ENCODE measurements at regions not wholly inside any gene's neighbourhood (a gene's known extent, or its start where the extent isn't known, plus 50 kb on each side); places are given as distances from the start of the nearest gene placed in this dataset.
"Not testable (repeated sequence)": the region's sequence is repeated elsewhere in the genome, so short reads cannot be mapped to it uniquely, and the experiment has no call there.

DNA sequence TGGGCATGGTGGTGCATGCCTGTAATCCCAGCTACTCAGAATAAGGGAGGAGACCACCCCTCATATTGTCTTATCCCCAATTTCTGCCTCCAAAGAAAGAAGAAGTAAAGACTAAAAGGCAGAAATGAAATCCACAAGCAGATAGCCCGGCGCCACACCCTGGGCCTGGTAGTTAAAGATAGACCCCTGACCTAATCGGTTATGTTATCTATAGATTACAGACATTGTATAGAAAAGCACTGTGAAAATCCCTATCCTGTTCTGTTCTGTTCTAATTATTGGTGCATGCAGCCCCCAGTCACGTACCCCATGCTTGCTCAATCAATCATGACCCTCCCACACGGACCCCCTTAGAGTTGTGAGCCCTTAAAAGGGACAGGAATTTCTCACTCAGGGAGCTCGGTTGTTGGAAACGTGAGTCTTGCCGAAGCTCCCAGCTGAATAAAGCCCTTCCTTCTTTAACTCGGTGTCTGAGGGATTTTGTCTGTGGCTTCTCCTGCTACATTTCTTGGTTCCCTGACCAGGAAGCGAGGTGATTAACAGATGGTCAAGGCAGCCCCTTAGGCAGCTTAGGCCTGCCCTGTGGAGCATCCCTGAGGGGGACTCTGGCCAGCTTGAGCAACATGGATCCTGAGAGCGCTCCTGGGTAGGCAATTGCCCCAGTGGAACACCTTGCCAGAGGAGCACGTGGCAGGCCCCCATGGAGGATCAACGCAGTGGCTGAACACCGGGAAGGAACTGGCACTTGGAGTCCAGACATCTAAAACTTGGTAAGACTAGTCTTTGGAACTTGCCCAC is 188.7 kb upstream of the NDUFV2 start:
- DNase-seq (ENCODE audit: low spot score) = not testable (repeated sequence)

DNA sequence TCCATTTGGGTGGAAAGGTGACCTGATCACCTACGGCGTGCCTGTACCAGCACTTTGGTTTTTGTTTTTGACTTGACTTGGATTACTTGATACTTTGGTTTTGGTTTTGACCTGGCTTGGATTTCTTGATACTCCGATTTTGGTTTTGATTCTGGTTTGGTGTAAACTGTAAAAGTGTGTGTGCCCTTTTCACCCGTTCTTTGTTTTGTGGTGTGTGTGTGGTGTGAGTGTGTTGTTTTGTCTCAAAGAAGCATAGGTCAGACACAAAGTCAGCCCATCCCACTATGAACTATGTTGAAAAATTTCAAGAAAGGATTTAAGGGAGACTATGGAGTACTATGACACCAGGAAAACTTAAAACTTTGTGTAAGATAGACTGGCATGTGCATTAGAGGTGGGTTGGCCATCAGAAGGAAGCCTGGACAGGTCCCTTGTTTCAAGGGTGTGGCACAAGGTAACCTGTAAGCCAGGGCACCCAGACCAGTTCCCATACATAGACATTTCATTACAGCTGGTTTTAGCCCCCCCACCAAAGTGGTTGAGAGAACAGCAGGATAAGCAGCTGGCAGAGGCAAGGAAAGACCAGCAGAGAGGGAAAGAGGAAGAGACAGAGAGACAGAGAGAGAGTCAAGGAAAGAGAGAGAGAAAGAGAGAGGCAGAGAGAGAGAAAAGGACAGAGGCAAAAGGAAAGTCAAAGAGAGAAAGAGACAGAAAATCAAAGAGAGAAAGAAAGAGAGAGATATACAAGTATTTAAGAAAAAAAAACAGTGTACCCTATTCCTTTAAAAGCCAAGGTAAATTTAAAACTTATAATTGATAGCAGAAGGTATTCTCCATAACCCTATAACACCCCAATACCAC is 187.9 kb upstream of the NDUFV2 start:
- DNase-seq (ENCODE audit: low spot score) = not testable (repeated sequence)

DNA sequence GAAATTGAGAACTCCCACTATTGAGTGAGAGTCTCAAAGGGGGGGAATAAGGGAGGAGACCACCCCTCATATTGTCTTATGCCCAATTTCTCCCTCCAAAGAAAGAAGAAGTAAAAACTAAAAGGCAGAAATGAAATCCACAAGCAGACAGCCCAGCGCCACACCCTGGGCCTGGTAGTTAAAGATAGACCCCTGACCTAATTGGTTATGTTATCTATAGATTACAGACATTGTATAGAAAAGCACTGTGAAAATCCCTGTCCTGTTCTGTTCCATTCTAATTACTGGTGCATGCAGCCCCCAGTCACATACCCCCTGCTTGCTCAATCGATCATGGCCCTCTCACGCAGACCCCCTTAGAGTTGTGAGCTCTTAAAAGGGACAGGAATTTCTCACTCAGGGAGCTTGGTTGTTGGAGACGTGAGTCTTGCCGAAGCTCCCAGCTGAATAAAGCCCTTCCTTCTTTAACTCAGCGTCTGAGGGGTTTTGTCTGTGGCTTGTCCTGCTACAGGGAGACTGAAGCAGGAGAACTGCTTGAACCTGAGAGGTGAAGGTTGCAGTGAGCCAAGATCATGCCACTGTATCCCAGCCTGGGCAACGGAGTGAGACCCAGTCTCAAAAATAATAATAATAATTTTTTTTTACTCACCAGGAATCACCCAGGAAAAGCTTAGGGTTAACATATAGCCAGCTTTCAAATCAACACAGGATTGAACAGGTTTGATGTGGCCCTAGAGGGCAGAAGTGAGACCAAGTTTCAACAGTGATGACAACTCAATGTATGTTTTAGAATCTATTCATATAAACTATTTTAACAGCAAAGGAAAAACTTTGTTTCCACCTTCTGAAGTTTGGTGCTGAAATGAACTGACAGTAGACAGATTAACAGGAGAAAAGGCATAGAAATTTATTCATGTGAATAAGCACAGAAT is 181.4 kb upstream of the NDUFV2 start:
- not testable (repeated sequence) for DNase-seq (ENCODE audit: low spot score)

DNA sequence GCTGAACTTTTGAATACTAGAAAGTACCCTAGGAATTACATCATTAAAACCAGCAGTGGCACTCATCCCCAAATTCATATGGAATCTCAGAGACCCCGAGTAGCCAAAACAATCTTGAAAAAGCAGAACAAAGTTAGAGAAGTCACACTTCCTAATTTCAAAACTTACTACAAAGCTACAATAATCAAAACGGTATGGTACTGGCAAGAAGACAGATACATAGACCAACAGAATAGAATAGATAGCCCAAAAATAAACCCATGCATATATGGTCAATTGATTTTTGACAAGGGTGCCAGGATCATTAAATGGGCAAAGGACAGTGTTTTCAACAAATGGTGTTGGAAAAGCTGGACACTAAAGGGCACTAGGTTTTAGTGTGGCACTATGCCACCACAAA is 176.0 kb upstream of the NDUFV2 start:
- DNase-seq (ENCODE audit: low spot score) = no peak

DNA sequence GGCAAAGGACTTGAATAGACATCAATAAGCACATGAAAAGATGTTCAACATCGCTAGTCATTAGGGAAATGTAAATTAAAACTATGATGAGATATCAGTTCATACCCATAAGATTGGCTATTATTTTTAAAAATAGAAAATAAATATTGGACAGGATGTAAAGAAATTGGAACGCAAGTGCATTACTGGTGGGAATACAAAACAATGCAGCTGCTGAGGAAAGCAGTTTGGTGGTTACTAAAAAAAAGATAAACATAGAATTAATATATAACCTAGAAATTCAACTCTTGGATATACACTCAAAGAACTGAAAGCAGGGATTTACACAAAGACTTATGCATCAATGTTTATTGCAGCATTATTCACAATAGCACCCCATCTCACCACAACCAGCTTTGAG is 174.5 kb upstream of the NDUFV2 start:
- DNase-seq (ENCODE audit: low spot score) = no peak

DNA sequence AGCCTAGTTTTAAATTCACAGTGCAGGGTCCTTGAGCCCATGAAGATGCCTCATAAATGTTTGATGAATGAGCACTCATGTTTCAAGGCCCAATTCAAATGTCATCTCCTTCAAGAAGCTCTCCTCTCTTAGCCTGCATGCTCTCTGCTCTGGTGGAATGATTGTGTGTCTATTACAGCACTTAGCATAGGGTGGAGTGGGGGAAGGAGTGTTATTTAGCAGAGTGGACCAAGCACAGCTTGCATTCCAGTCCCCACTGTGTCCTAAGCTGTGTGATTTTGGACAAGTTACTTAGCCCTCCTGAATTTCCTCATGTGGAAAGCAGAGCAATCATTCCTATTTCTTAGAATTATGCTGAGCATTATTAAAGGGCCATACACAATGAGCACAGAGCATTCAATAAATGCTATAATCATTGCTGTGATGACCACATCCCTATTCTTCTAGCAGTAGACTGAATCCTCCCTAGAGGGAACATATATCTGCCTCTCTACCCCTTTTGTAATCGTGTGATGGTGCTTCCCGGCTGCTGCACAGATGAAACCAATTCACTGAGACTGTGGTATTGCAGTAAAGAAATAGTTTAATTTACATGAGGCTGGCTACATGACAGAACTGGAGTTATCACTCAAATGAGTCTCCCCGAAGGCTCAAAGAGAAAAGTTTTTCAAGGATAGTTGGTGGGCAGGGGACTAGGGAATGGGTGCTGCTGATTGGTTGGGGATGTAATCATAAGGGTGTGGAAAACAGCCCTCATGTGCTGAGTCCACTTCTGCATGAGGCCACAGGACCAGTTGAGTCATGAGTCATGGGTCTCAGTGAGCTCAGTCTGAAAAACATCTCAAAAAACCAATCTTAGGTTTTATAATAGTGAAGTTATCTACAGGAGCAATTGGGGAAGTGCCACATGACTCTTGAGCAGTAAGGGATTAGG is 173.4 kb upstream of the NDUFV2 start:
- no peak for DNase-seq (ENCODE audit: low spot score)

DNA sequence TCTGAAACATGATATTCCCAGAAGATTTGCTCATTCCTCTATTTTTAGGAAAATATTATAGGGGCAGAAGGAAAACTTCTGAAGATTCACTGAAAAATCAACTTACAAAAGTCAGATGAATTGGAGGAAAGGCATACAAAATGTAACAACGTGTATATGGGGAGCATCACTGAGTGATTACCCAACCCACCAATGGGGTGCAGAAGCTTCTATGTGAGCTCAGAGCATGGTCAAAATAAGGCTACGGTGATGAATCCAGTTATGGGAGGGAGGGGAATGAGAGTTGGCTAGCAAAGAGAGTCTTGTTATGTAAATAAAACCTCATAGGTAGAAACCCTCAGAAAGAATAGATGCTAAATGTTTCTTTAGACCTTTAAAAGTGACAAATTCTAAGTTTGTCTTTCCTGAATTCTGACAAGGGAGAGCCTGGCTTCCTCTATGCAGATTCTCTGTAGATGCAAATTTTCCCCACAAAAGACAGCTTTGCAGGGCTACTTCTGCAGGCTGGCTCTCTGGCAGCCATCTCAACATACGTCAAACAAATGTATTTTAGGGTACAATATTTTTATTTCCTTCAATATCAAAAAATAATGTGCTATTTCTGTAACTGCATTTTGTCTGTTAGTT is 171.4 kb upstream of the NDUFV2 start:
- DNase-seq (ENCODE audit: low spot score) = no peak

DNA sequence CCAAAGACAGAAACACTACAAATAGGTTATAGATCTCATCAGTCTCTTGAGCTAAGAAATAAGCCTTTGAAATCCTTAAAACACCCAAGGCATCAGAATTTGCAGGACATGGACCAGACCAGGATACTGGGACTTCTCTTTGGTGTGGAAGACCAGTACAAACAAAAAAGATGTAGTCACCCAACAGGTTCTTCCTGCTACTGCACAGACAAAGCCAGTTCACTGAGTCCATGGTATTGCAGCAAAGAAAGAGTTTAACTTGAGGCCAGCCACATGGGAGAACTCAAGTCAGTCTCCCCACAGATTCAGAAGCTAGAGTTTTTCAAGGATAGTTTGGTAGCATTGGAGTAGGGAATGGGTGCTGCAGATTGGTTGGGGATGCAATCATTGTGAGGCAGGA is 169.6 kb upstream of the NDUFV2 start:
- DNase-seq (ENCODE audit: low spot score) = no peak

DNA sequence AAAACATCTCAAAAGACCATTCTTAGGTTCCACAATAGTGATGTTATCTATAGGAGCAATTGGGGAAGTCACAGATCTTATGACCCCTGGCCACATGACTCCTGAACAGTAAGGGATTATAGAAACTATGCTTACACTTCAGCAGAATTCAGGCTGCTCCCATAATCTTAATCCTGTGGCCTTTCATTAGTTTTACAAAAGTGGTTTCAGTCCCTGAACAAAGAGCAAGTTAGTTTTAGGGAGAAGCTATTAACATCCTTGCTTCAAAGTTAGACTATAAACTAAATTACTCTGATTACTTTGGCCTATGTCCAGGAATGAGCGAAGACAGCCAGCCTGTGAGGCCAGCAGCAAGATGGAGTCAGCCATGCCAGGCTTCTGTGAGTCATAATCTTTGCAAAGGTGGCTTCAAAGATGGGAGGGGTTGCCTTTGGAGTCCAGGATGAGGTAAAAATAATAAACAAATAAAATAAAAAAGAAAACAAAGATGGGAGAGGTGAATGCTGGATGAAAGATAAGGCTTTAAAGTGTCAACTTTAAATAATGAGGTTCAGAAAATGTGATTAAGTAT is 168.7 kb upstream of the NDUFV2 start:
- no peak for DNase-seq (ENCODE audit: low spot score)

DNA sequence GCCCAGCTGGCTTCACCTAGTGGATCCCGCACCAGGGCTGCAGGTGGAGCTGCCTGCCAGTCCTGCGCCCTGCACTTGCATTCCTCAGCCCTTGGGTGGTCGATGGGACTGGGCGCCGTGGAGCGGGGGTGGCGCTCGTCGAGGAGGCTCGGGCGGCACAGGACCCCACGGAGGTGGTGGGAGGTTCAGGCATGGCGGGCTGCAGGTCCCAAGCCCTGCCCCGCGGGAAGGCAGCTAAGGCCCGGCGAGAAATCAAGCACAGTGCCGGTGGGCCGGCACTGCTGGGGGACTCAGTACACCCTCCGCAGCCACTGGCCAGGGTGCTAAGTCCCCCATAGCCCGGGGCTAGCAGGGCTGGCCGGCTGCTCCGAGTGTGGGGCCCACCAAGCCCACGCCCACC is 167.2 kb upstream of the NDUFV2 start:
- not testable (repeated sequence) for DNase-seq (ENCODE audit: low spot score)

DNA sequence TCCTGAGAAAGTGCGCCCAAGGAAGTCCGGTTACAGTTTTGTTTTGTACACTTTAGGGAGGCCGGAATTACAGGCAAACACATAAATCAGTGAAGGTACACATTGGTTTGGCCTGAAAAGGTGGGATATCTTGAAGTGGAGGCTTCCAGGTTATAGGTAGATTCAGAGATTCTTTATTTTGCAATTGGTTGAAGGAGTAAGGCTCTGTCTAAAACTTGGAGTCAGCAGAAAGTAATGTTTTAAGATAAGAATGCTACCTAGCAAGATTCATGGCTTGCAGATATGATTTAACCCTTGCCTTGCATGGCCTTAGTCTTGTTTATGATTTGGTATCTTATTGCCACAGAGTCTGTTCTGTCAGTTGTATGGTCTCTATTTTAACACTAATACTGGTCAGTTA is 165.9 kb upstream of the NDUFV2 start:
- DNase-seq (ENCODE audit: low spot score) = no peak

DNA sequence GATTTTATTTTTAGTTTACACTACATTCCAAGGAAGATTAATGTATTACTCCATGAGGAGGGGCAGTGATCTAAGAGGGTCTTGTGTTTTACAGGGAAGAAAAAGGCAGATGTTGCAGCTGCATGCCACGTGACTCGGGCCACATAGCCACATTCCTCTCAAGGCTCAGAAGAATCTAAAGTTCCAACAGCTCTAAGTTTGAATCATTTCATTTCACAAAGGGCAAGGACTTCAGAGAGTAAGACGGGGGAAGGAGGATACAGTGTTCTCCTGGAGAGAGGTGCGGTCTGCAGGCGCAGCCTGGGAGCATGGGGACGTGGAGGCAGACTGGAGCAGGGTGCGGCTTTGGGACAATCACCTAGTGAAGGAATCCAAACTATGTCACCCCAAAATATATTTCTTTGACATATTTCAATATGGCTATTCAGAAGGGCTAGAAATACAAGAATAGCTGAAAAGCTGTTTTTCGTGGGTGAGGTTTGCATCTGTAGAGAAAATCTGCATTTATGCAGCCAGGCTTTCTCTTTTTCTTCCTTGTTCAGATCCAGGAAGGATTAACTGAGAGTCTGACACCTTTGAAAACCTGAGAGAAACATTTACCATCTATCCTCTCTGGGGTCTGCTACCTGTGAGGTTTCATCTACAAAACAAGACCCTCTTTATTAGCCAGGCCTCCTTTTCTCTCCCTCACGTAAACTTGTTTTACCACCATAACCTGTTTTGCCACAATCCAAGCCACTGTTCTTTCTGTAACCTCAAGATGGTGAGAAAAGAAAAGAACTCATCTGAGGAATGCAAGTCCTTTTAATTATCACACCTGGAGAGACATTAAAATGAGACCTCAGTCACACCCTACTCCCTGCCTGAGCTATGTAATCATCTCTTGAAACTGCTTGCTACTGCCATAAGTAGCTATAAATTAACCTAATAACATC is 165.1 kb upstream of the NDUFV2 start:
- DNase-seq (ENCODE audit: low spot score) = peak; percentile 50

DNA sequence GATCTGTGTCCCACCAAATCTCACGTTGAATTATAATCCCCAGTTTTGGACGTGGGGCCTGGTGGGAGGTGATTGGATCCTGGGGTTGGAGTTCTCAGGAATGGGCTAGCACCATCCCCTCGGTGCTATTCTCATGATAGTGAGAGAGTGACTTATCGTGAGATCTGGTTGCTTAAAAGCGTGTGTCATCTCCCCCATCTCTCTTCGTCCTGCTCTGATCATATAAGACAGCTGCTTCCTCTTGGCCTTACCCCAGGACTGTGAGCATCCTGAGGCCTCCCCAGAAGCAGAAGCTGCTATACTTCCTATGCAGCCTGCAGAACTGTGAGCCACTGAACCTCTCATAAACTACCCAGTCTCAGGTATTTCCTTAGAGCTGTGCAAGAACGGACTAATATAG is 163.7 kb upstream of the NDUFV2 start:
- no peak for DNase-seq (ENCODE audit: low spot score)

DNA sequence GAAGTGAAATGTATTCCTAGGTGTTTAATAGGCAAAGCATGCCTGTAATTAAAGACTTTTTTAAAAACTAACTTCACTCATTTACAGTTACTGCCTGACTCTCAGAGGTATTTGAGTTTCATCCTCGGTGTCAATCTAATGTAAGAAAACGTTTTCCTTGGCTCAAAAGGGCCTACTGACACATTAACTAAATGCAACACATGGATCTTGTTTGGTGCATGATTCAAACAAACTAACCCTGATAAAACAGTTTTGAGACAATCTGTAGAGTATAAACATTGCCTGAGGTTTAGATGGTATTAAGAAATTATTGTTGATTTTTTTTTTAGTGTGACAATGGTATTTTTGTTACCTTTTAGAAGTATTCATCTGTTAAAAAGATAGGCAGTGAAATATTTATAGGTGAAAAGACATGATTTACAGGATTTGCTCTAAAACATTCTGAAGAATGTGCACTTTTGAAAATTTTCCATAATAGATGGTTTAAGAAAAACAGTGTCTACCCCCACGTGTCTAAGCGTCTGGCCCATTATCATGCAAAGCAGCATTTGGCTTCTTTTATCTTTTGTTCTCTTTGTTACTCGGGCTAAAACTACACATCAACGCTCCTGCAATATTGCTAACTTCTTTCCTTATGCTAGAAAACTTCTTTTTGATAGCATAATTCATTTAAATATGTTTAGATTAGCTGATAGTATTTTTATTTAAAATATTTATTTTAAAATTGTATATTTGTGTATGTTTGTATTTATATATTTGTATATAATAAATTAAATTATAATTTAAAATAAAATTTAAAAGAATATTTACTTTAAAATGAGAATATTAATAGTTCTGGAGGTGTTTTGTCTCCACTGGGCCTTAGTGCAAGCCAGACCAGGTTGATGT is 160.2 kb upstream of the NDUFV2 start:
- no peak for DNase-seq (ENCODE audit: low spot score)

DNA sequence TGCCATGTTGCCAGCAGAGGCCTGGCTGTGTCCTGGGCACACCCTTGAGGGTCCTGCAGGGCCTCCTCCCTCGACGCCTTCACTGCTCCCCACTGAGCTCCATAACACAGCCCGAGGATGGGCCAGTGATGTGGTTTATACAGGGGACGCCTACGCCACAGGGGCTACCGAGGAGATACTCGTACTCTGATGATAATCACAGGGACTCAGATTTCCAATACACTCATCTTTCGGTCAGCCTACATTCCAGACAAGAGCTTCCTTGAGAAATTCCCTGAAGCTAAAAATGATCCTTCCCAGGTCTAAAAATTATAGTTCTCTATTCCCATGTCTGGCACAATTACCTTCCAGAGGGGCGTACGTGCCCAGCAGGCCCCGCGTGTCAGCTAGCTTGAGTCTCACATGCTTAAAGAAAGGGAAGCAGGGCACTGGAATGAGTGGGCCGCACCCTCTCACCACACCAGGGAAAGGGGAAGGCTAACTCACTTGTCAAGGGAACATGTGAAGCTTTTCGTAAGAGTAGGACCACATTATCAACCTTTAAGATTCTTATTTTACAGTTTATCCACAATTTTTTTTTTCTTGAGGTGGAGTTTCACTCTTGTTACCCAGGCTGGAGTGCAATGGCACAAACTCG is 159.5 kb upstream of the NDUFV2 start:
- DNase-seq (ENCODE audit: low spot score) = no peak

DNA sequence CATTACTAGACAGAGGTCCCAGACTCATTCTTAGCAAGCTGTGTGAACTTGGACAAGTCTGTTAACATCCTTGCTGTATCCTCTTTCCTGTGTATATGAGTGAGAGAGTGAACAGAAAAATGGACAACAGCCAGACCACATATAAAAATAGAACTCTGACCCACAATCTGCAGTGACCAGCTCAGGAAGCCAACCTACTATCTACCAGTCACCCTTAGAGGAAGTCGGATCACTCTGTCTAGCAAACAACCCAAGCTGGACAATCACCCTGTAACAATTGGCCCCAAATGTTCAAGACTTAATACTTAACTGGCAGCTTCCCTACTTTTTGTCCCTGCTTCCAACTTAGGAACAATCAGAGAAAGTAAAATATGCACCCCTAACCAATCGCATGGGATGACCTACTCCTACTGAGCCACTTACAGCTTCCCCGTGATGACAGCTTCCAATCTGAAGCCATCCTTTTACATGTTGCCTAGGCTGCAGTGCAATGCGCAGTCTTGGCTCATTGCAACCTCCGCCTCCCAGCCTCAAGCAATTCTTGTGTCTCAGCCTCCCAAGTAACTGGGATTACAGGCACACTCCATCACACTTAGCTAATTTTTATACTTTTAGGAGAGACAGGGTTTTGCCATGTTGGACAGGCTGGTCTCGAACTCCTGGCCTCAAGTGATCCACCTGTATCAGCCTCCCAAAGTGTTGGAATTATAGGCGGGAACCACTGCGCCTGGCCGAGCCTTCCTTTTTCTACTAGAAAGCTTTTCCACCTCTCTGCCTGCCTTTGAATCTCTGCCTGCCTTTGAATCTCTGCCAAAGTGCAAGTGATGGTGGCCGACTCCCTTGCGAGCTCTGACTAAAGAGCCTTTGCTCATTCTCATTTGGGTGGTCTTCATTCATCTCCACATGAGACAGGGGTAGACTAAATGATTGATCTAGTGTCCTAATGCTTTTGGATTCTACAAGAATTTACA is 158.3 kb upstream of the NDUFV2 start:
- no peak for DNase-seq (ENCODE audit: low spot score)

All from iPS-NIHi11 (cell line).